Neural progenitor cell (in vitro differentiated cells): ENCODE measurements at regions not wholly inside any gene's neighbourhood (a gene's known extent, or its start where the extent isn't known, plus 50 kb on each side); places are given as distances from the start of the nearest gene placed in this dataset.

Experiments
- EZH2phosphoT487 ChIP-seq: fragments of 200-600 bp; sonication (generic); IDR thresholded peaks from 2 replicates; pipeline ENCODE4 v1.6.1; 2017; ENCODE audit warnings: antibody characterized with exemption
- TF ChIP-seq, protein P1 (sequence below): fragments of 200-600 bp; sonication (generic); IDR thresholded peaks from 2 replicates; pipeline ENCODE4 v1.5.1; 2017; ENCODE audit warnings: antibody characterized with exemption, mild to moderate bottlenecking

DNA sequence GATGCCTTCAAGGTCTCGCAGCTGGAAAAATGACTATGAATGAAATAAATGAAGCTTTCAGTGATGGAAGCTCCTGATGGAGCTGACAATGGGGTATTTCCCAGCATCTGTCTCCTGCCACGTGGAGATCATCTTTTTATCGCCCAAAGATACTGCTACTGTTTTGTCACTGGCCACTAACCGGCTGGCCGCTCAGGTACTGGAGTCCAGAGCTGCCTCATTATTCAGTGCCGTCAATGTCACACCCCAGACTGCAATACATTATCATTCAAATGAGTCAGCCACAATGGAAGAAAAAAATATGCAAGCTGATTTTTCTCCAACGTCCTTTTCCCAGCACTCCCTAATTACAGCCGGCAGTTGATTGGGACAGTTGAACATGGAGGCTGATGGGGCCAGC is 280.4 kb downstream of the ZSWIM6 start:
- TF ChIP-seq, protein P1, sequence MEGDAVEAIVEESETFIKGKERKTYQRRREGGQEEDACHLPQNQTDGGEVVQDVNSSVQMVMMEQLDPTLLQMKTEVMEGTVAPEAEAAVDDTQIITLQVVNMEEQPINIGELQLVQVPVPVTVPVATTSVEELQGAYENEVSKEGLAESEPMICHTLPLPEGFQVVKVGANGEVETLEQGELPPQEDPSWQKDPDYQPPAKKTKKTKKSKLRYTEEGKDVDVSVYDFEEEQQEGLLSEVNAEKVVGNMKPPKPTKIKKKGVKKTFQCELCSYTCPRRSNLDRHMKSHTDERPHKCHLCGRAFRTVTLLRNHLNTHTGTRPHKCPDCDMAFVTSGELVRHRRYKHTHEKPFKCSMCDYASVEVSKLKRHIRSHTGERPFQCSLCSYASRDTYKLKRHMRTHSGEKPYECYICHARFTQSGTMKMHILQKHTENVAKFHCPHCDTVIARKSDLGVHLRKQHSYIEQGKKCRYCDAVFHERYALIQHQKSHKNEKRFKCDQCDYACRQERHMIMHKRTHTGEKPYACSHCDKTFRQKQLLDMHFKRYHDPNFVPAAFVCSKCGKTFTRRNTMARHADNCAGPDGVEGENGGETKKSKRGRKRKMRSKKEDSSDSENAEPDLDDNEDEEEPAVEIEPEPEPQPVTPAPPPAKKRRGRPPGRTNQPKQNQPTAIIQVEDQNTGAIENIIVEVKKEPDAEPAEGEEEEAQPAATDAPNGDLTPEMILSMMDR: no peak
- no peak for TF ChIP-seq EZH2phosphoT487
